ENCODE measurements at regions not wholly inside any gene's neighbourhood (a gene's known extent, or its start where the extent isn't known, plus 50 kb on each side); places are given as distances from the start of the nearest gene placed in this dataset.

GRCh38 chr6:153800580-153801188 lies 238.4 kb upstream of the OPRM1 start:
- Mint-ChIP-seq H3K4me3 (no peak overlapping the region), H3K36me3 (no peaks in the 10 kb centered on the region), H3K9me3 (no peaks in the 10 kb centered on the region), H3K27ac (no peak overlapping the region), H3K27me3 (ENCODE audit: insufficient read depth, low read depth) (no peaks in the 10 kb centered on the region), H3K4me1 (peaks cover 10% of the 10 kb centered on the region)
- H3K36me3 ChIP-seq, result no peaks in the 10 kb centered on the region
- no peak overlapping the region for H3K9ac ChIP-seq
- no peaks in the 10 kb centered on the region for H3K9me3 ChIP-seq (ENCODE audit: low read depth)
- no peak overlapping the region for H3K27ac ChIP-seq
- H3F3A ChIP-seq (ENCODE audit: low read depth), result no peaks in the 10 kb centered on the region
- H3K4me3 ChIP-seq, result no peak overlapping the region
- H2AFZ ChIP-seq (replicated peaks), result no peak overlapping the region
- peaks cover 11% of the 10 kb centered on the region for H3K4me1 ChIP-seq
- H3K27me3 ChIP-seq, result no peaks in the 10 kb centered on the region
- TF ChIP-seq CTCF (IDR thresholded peaks at IDR 0.05) (no peak), EZH2 (IDR thresholded peaks at IDR 0.05) (no peak), EZH2phosphoT487 (IDR thresholded peaks at IDR 0.05) (no peak)
- no peaks in the 10 kb centered on the region for H4K20me1 ChIP-seq (ENCODE audit: low read depth)
- no peak overlapping the region for H3K4me2 ChIP-seq
- no peak for DNase-seq (ENCODE audit: low spot score)
- H3K79me2 ChIP-seq (ENCODE audit: low read depth), result no peaks in the 10 kb centered on the region

- no peaks in the 10 kb centered on the region for H3K36me3 Mint-ChIP-seq
- H3K36me3 ChIP-seq, result no peaks in the 10 kb centered on the region
- no peaks in the 10 kb centered on the region for H3K27me3 ChIP-seq
- peak; percentile 46 for TF ChIP-seq CTCF (IDR thresholded peaks at IDR 0.05)
- TF ChIP-seq EZH2 (IDR thresholded peaks at IDR 0.05), result no peak
- TF ChIP-seq EZH2phosphoT487 (IDR thresholded peaks at IDR 0.05), result no peak
- H3K27ac ChIP-seq, result no peak overlapping the region
- no peaks in the 10 kb centered on the region for H3K27me3 Mint-ChIP-seq (ENCODE audit: insufficient read depth, low read depth)
- H3K4me2 ChIP-seq, result no peak overlapping the region
- no peak overlapping the region for H3K9ac ChIP-seq
- no peak overlapping the region for H3K4me3 ChIP-seq
- no peak overlapping the region for H3K4me3 Mint-ChIP-seq
- no peaks in the 10 kb centered on the region for H3K9me3 ChIP-seq (ENCODE audit: low read depth)
- no peaks in the 10 kb centered on the region for H3F3A ChIP-seq (ENCODE audit: low read depth)
- no peak overlapping the region for H2AFZ ChIP-seq (replicated peaks)
- H4K20me1 ChIP-seq (ENCODE audit: low read depth), result no peaks in the 10 kb centered on the region
- no peaks in the 10 kb centered on the region for H3K4me1 Mint-ChIP-seq
- DNase-seq (ENCODE audit: low spot score), result peak; percentile 38
- no peaks in the 10 kb centered on the region for H3K79me2 ChIP-seq (ENCODE audit: low read depth)
- H3K27ac Mint-ChIP-seq, result no peak overlapping the region
- no peaks in the 10 kb centered on the region for H3K9me3 Mint-ChIP-seq
- no peaks in the 10 kb centered on the region for H3K4me1 ChIP-seq
Observed at GRCh38 chr6:153790876-153791473, 248.1 kb upstream of the OPRM1 start.

GRCh38 chr6:153790048-153790447 lies 249.0 kb upstream of the OPRM1 start:
- no peaks in the 10 kb centered on the region for H3K79me2 ChIP-seq (ENCODE audit: low read depth)
- no peaks in the 10 kb centered on the region for H3K9me3 Mint-ChIP-seq
- H3K9ac ChIP-seq, result no peak overlapping the region
- no peak overlapping the region for H3K4me3 Mint-ChIP-seq
- H3K27ac ChIP-seq, result no peak overlapping the region
- no peaks in the 10 kb centered on the region for H3K4me1 ChIP-seq
- H3K4me1 Mint-ChIP-seq, result no peaks in the 10 kb centered on the region
- DNase-seq (ENCODE audit: low spot score), result no peak
- H3K27ac Mint-ChIP-seq, result no peak overlapping the region
- no peaks in the 10 kb centered on the region for H4K20me1 ChIP-seq (ENCODE audit: low read depth)
- no peaks in the 10 kb centered on the region for H3K9me3 ChIP-seq (ENCODE audit: low read depth)
- no peaks in the 10 kb centered on the region for H3K27me3 ChIP-seq
- TF ChIP-seq CTCF (IDR thresholded peaks at IDR 0.05), result no peak
- TF ChIP-seq EZH2phosphoT487 (IDR thresholded peaks at IDR 0.05), result no peak
- no peak for TF ChIP-seq EZH2 (IDR thresholded peaks at IDR 0.05)
- no peak overlapping the region for H3K4me3 ChIP-seq
- H3F3A ChIP-seq (ENCODE audit: low read depth), result no peaks in the 10 kb centered on the region
- no peaks in the 10 kb centered on the region for H3K36me3 Mint-ChIP-seq
- no peaks in the 10 kb centered on the region for H3K36me3 ChIP-seq
- H3K27me3 Mint-ChIP-seq (ENCODE audit: insufficient read depth, low read depth), result no peaks in the 10 kb centered on the region
- H2AFZ ChIP-seq (replicated peaks), result no peak overlapping the region
- H3K4me2 ChIP-seq, result no peak overlapping the region

Measured in neural progenitor cell (in vitro differentiated cells).